Spleen (tissue), 11 donors: ENCODE measurements at regions not wholly inside any gene's neighbourhood (a gene's known extent, or its start where the extent isn't known, plus 50 kb on each side); places are given as distances from the start of the nearest gene placed in this dataset.

ENCODE experiments used
- DNase-seq: peaks from one replicate; pipeline ENCODE4 v3.0.0-alpha.2; 2020
- H3K27ac ChIP-seq, 8 donors: fragments of 200-600 bp; sonication (generic) in 7 of 8; 1 replicate in 4 of 8; 2 replicates in 4 of 8; pipeline versions ENCODE4 v1.5.0 to v1.8.0; 2016 to 2021; ENCODE audit warnings: inconsistent platforms in 4 of 8, mild to moderate bottlenecking in 4 of 8, moderate library complexity in 1 of 8
- H3K27me3 ChIP-seq, 7 donors: fragments of 200-600 bp; sonication (generic) in 6 of 7; replicated peaks in 1 of 7; 1 replicate in 4 of 7; 2 replicates in 3 of 7; pipeline versions ENCODE4 v1.5.0 to v1.8.0; 2016 to 2021; ENCODE audit warnings: inconsistent platforms in 3 of 7, mild to moderate bottlenecking in 1 of 7
- H3K36me3 ChIP-seq, 6 donors: fragments of 200-600 bp; sonication (generic) in 5 of 6; 1 replicate in 4 of 6; 2 replicates in 2 of 6; pipeline versions ENCODE4 v1.5.0 to v1.8.0; 2016 to 2021; ENCODE audit warnings: inconsistent platforms in 2 of 6
- H3K4me1 ChIP-seq, 6 donors: fragments of 200-600 bp; sonication (generic) in 5 of 6; 1 replicate in 3 of 6; 2 replicates in 3 of 6; pipeline versions ENCODE4 v1.5.0 to v1.8.0; 2016 to 2021; ENCODE audit warnings: inconsistent platforms in 3 of 6
- H3K4me3 ChIP-seq, 8 donors: fragments of 200-600 bp; sonication (generic) in 7 of 8; 1 replicate in 4 of 8; 2 replicates in 4 of 8; pipeline versions ENCODE4 v1.5.0 to v1.8.0; 2016 to 2021; ENCODE audit warnings: inconsistent platforms in 4 of 8, mild to moderate bottlenecking in 4 of 8, moderate library complexity in 2 of 8
- H3K9me3 ChIP-seq, 8 donors: fragments of 200-600 bp; sonication (generic) in 7 of 8; 1 replicate in 4 of 8; 2 replicates in 4 of 8; pipeline versions ENCODE4 v1.5.0 to v1.8.0; 2016 to 2021; ENCODE audit warnings: inconsistent platforms in 4 of 8
- POLR2A ChIP-seq, 3 donors: fragments of 450-650 bp; IDR thresholded peaks; one replicate each; pipeline ENCODE4 v1.5.1; 2017; ENCODE audit warnings: antibody characterized with exemption in 3 of 3, mild to moderate bottlenecking in 1 of 3
- POLR2AphosphoS5 ChIP-seq, 3 donors: sonication (generic); formaldehyde crosslinking; IDR thresholded peaks; one replicate each; pipeline ENCODE4 v1.5.1; 2017; ENCODE audit warnings: antibody characterized with exemption in 3 of 3
- WGBS, 5 donors: extraction: QIAGEN DNeasy Blood & Tissue Kit in 3 of 5; methylation state at CpG; one replicate each; pipeline versions ENCODE4 v1.1.5 to v1.1.7; 2013 to 2018; 5-methylcytosine and 5-hydroxymethylcytosine counted together
- intact Hi-C: fragments of 100-400 bp; cut with DNase I; formaldehyde crosslinking; loops from one replicate; pipeline ENCODE4 v1.15.0; 2023; ENCODE audit warnings: low total_unique reads
- TF ChIP-seq, protein P1 (sequence below), 11 experiments: fragments of 200-600 bp in 7 of 11; fragments of 450-650 bp in 4 of 11; sonication (generic) in 4 of 11; IDR thresholded peaks in 8 of 11; conservative IDR thresholded peaks in 3 of 11; 1 replicate in 7 of 11; 2 replicates in 4 of 11; pipeline versions ENCODE4 v1.4.0 to v1.8.0; 2016 to 2021; ENCODE audit warnings: antibody characterized with exemption in 11 of 11, inconsistent platforms in 4 of 11, mild to moderate bottlenecking in 1 of 11
- donor health status: healthy with polysubstance abuse.
- donor health status: DM: no; HTN: no; CAD: no; lungs with moderate emphysema.
- donor health status: DM: no; HTN: no; CAD: no.
- donor health status: Bipolar disorder and iron deficiency.
- donor health status: healthy.
- donor health status: DM: no; HTN: no; CAD: no.
- donor health status: DM: yes; HTN: yes; CAD: no.

DNA sequence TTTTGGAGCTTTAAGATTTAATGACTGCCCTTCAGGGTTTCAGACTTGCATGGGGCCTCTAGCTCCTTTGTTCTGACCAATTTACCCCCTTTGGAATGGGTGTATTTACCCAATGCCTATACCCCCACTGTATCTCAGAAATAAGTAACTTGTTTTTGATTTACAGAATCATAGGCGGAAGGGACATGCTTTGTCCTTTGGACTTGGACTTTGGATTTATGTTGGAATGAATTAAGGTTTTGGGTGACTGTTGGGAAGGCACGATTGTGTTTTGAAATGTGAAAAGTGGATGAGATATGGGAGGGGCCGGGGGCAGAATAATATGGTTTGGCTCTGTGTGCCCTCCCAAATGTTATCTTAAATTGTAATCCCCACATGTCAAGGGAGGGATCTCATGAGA is 1824.7 kb downstream of the PCDH7 start:
- no peak for DNase-seq
- intact Hi-C loops, result no loop called here
- H3K9me3 ChIP-seq, result peaks cover 0 to 17% (median 0%) of the 10 kb centered on the region in 8 donors
- no peaks in the 10 kb centered on the region for H3K4me1 ChIP-seq
- no peaks in the 10 kb centered on the region for H3K36me3 ChIP-seq
- no peak overlapping the region for H3K27ac ChIP-seq
- TF ChIP-seq, protein P1, sequence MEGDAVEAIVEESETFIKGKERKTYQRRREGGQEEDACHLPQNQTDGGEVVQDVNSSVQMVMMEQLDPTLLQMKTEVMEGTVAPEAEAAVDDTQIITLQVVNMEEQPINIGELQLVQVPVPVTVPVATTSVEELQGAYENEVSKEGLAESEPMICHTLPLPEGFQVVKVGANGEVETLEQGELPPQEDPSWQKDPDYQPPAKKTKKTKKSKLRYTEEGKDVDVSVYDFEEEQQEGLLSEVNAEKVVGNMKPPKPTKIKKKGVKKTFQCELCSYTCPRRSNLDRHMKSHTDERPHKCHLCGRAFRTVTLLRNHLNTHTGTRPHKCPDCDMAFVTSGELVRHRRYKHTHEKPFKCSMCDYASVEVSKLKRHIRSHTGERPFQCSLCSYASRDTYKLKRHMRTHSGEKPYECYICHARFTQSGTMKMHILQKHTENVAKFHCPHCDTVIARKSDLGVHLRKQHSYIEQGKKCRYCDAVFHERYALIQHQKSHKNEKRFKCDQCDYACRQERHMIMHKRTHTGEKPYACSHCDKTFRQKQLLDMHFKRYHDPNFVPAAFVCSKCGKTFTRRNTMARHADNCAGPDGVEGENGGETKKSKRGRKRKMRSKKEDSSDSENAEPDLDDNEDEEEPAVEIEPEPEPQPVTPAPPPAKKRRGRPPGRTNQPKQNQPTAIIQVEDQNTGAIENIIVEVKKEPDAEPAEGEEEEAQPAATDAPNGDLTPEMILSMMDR (IDR thresholded peaks at IDR 0.05 in 8 of 11, conservative IDR thresholded peaks at IDR 0.05 in 3 of 11), result no peak
- TF ChIP-seq POLR2A (IDR thresholded peaks at IDR 0.05) (no peak), POLR2AphosphoS5 (IDR thresholded peaks at IDR 0.05) (no peak)
- no peaks in the 10 kb centered on the region for H3K27me3 ChIP-seq
- 84 to 93% (median 87%) methylated on average over 3 of the region's 3 CpGs for WGBS, 5 donors
- no peak overlapping the region for H3K4me3 ChIP-seq

DNA sequence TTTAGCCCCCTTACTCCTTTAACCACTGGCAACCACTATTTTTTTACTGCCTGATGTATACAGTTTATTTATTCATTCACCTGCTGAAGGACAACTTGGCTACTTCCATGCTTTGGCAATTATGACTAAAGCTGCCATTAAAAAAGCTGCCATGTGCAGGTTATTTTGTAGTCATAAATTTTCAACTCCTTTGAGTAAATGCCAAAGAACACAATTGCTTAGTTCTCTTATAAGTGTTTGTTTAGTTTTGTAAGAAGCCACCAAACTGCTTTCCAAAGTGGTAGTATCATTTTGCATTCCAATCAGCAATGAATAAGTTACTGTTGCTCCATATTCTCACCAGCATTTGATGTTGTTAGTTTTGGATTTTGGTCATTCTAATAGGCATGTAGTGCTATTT is 1831.8 kb downstream of the PCDH7 start:
- no peaks in the 10 kb centered on the region for H3K4me1 ChIP-seq
- intact Hi-C loops, result no loop called here
- DNase-seq, result no peak
- no peak for TF ChIP-seq POLR2A (IDR thresholded peaks at IDR 0.05)
- no peak for TF ChIP-seq POLR2AphosphoS5 (IDR thresholded peaks at IDR 0.05)
- TF ChIP-seq, protein P1 (IDR thresholded peaks at IDR 0.05 in 8 of 11, conservative IDR thresholded peaks at IDR 0.05 in 3 of 11), result no peak
- H3K27ac ChIP-seq, result no peak overlapping the region
- H3K9me3 ChIP-seq, result no peaks in the 10 kb centered on the region
- H3K27me3 ChIP-seq, result no peaks in the 10 kb centered on the region
- H3K36me3 ChIP-seq, result no peaks in the 10 kb centered on the region
- no peak overlapping the region for H3K4me3 ChIP-seq

DNA sequence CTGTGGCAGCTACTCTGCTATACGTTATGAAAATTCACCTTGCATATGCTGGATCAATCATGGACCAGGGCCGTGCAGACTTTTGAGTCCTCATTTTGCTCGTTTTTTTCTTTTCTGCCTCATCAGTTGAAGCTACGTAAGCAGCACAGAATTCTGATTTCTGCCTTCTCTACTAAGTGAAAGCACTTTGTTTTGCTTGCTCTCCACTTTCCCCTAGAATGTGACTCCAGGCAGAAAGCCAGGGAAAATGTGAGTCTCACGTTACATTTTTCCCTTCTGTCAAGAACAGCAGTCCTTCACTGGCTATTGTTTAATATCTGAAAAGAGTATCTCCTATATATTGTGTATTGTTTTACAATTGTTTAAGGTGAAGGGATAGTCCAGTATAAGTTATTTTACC is 1840.1 kb downstream of the PCDH7 start:
- TF ChIP-seq POLR2A (IDR thresholded peaks at IDR 0.05), result no peak
- TF ChIP-seq POLR2AphosphoS5 (IDR thresholded peaks at IDR 0.05), result no peak
- TF ChIP-seq, protein P1 (IDR thresholded peaks at IDR 0.05 in 8 of 11, conservative IDR thresholded peaks at IDR 0.05 in 3 of 11), result no peak
- no peak for DNase-seq
- H3K4me3 ChIP-seq, result no peak overlapping the region
- 59 to 74% (median 68%) methylated on average over 5 of the region's 5 CpGs for WGBS, 5 donors
- H3K36me3 ChIP-seq, result no peaks in the 10 kb centered on the region
- H3K4me1 ChIP-seq, result no peaks in the 10 kb centered on the region
- intact Hi-C loops, result no loop called here
- no peaks in the 10 kb centered on the region for H3K27me3 ChIP-seq
- H3K9me3 ChIP-seq, result no peaks in the 10 kb centered on the region
- no peak overlapping the region for H3K27ac ChIP-seq

DNA sequence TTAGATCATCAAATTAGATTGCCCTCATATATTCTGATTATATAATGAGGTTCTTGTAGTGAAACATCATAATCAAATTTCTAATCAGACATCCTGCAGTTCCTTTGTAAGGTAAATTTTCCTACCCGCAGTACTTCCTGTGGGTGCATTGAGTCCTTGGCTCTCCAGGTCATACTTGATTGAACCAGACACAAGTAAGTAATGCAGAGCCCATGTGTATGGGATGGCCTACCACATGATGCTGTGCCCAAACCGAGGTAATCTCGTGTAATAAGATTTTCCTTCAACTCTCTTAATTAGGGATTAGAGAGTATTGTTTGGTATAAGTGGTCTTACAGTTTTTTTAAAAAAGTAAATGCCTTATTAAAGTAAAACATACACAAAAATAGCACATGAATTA is 1841.8 kb downstream of the PCDH7 start:
- Histone ChIP-seq H3K4me1 (no peaks in the 10 kb centered on the region), H3K27me3 (no peaks in the 10 kb centered on the region), H3K36me3 (no peaks in the 10 kb centered on the region), H3K27ac (no peak overlapping the region), H3K4me3 (no peak overlapping the region), H3K9me3 (no peaks in the 10 kb centered on the region)
- DNase-seq, result no peak
- TF ChIP-seq POLR2A (IDR thresholded peaks at IDR 0.05) (no peak), POLR2AphosphoS5 (IDR thresholded peaks at IDR 0.05) (no peak)
- TF ChIP-seq, protein P1 (IDR thresholded peaks at IDR 0.05 in 8 of 11, conservative IDR thresholded peaks at IDR 0.05 in 3 of 11), result no peak
- intact Hi-C loops, result no loop called here
- 74 to 89% (median 82%) methylated on average over 3 of the region's 3 CpGs for WGBS, 5 donors
